ENCODE measurements at regions not wholly inside any gene's neighbourhood (a gene's known extent, or its start where the extent isn't known, plus 50 kb on each side); places are given as distances from the start of the nearest gene placed in this dataset.
A peak's percentile ranks its signal among the peaks of the same experiment; 100 is the strongest.
"Not testable (repeated sequence)": the region's sequence is repeated elsewhere in the genome, so short reads cannot be mapped to it uniquely, and the experiment has no call there.

DNA sequence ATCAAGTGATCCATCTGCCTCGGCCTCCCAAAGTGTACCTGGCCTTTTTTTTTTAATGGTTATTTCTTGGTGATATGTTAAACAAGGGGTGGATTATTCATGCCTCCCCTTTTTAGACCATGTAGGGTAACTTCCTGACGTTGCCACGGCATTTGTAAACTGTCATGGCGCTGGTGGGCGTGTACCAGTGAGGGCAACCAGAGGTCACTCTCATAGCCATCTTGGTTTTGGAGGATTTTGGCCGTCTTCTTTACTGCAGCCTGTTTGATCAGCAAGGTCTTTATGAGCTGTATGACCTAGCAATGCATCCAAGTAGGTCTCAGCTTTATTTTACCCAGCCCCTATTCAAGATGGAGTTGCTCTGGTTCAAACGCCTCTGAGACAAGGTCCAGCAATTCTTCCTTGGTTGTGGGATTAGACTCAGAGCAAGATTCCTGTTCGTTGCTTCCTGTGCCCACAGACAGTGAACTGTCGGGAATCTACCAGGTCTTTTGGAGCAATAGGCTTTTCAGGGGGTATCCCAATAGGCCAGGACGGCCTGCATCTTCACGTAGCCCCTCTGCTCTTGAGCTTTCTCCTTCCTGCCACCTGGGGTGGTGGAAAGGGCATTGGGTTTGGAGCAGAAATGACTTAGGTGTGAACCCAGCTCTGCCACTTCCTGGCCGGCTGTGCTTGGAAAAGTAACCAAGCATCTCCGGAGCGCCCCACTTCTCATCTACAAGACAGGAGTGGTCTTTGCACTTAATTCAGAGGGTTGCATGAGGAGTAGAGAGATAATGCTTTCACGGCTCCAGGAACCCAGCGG lies 52.9 kb upstream of the SEC14L1 start:
- ATAC-seq: no peak
- peaks cover 0 to 58% (median 19%) of the 10 kb centered on the region in 3 donors for H3K4me1 ChIP-seq
- peaks cover 0 to 32% of the 10 kb centered on the region in 2 donors for H3K36me3 ChIP-seq
- no peak for TF ChIP-seq EP300 (IDR thresholded peaks at IDR 0.05)
- TF ChIP-seq, protein P1, sequence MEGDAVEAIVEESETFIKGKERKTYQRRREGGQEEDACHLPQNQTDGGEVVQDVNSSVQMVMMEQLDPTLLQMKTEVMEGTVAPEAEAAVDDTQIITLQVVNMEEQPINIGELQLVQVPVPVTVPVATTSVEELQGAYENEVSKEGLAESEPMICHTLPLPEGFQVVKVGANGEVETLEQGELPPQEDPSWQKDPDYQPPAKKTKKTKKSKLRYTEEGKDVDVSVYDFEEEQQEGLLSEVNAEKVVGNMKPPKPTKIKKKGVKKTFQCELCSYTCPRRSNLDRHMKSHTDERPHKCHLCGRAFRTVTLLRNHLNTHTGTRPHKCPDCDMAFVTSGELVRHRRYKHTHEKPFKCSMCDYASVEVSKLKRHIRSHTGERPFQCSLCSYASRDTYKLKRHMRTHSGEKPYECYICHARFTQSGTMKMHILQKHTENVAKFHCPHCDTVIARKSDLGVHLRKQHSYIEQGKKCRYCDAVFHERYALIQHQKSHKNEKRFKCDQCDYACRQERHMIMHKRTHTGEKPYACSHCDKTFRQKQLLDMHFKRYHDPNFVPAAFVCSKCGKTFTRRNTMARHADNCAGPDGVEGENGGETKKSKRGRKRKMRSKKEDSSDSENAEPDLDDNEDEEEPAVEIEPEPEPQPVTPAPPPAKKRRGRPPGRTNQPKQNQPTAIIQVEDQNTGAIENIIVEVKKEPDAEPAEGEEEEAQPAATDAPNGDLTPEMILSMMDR (IDR thresholded peaks at IDR 0.05): no peak
- TF ChIP-seq POLR2AphosphoS5 (IDR thresholded peaks at IDR 0.05): no peak
- no peak for TF ChIP-seq POLR2A (IDR thresholded peaks at IDR 0.05)
- peaks cover 26% of the 10 kb centered on the region for H3K27me3 ChIP-seq
- H3K4me3 ChIP-seq: peak overlapping the region; percentile 67 to 90
- H3K9me3 ChIP-seq: peaks cover 0 to 3% (median 0%) of the 10 kb centered on the region in 3 donors
- H3K27ac ChIP-seq: peak overlapping the region; percentile 85 to 91 (median 90)
- WGBS, 2 donors (ENCODE audit: low coverage in 1 of 2): 61 to 68% methylated on average over 6 to 9 of the region's 16 CpGs

DNA sequence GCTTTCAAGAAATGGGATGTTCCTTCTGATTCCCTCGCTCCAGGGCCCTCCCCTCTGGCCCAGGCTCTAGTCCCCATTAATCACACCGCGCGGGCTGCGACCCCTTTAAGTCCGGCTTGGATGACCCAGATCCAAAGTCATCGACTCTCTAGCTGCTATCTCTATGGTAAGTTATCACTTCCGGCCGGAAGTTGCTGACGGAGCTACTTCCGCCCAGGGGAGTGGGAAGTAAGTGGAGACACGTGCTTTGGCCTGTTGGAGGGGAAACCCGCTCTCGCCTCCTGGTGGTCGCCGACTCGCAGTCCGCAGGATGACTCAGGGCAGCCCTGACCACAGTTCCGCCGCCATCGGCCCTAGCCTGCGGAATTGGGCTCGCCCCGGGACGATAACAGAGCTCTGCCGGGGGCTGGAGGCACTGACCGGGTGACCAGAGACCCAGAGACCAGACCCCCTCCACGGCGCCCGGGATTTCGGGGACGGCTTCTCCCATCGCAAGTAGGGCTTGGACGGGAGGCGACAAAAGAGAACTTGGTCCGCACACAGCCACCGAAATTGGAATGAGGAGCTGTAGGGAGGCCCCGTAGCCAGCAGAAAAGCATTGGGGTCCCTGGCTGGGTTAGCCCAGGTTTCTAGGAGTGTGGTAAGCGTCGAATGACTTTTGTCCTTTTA lies 52.2 kb upstream of the SEC14L1 start:
- H3K9me3 ChIP-seq: no peaks in the 10 kb centered on the region
- WGBS, 2 donors (ENCODE audit: low coverage in 1 of 2): 0 to 2% methylated on average over 8 to 11 of the region's 40 CpGs
- peak; percentile 95 for ATAC-seq
- H3K4me1 ChIP-seq: peaks cover 0 to 65% (median 19%) of the 10 kb centered on the region in 3 donors
- TF ChIP-seq POLR2A (IDR thresholded peaks at IDR 0.05) (peak; percentile 46 to 61), POLR2AphosphoS5 (IDR thresholded peaks at IDR 0.05) (peak; percentile 90), EP300 (IDR thresholded peaks at IDR 0.05) (no peak)
- TF ChIP-seq, protein P1 (IDR thresholded peaks at IDR 0.05): peak; percentile 20 to 94 (median 82)
- H3K36me3 ChIP-seq: peaks cover 0 to 40% of the 10 kb centered on the region in 2 donors
- H3K27ac ChIP-seq: peak overlapping the region; percentile 85 to 91 (median 90)
- H3K4me3 ChIP-seq: peak overlapping the region; percentile 67 to 90
- peaks cover 19% of the 10 kb centered on the region for H3K27me3 ChIP-seq

DNA sequence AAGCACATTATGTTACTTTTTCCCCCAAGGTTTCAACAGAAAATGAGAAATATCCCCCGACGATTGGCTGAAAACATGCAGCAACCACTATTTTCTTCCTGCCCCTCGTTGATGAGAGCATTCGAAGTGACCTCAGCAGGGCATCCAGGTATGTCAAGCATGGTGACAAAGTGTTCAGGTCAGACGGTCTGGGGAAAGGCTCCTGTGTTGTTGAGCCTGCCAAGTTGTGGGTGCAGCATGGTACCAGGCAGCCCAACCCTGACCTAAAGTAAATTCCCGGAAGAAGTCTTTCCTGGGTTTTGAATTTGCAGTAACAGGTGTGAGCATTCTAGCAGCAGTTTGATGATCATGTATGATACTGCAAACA lies 51.7 kb upstream of the SEC14L1 start:
- TF ChIP-seq POLR2A (IDR thresholded peaks at IDR 0.05): no peak
- TF ChIP-seq EP300 (IDR thresholded peaks at IDR 0.05): no peak
- no peak for TF ChIP-seq POLR2AphosphoS5 (IDR thresholded peaks at IDR 0.05)
- TF ChIP-seq, protein P1 (IDR thresholded peaks at IDR 0.05): no peak
- H3K27ac ChIP-seq: peak overlapping the region; percentile 85 to 91 (median 90)
- H3K4me1 ChIP-seq: peaks cover 0 to 67% (median 19%) of the 10 kb centered on the region in 3 donors
- H3K27me3 ChIP-seq: peaks cover 14% of the 10 kb centered on the region
- peaks cover 0 to 45% of the 10 kb centered on the region in 2 donors for H3K36me3 ChIP-seq
- H3K9me3 ChIP-seq: no peaks in the 10 kb centered on the region
- peak overlapping the region; percentile 67 to 90 for H3K4me3 ChIP-seq
- 0 to 2% methylated on average over 1 to 6 of the region's 6 CpGs for WGBS, 2 donors (ENCODE audit: low coverage in 1 of 2)
- ATAC-seq: no peak

DNA sequence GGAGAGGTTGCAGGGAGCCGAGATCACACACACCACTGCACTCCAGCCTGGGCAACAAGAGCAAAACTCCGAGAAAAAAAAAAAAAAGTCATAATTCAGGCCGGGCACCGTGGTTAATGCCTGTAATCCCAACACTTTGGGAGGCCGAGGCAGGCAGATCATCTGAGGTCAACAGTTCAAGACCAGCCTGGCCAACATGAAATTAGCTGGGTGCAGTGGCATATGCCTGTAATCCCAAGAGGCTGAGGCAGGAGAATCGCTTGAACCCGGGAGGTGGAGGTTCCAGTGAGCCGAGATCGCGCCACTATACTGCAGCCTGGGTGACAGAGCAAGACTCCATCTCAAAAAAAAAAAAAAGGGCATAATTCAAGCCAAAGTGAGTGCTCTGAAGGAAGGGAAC lies 50.8 kb upstream of the SEC14L1 start:
- H3K4me1 ChIP-seq: peaks cover 0 to 67% (median 19%) of the 10 kb centered on the region in 3 donors
- H3K4me3 ChIP-seq: not testable (repeated sequence)

DNA sequence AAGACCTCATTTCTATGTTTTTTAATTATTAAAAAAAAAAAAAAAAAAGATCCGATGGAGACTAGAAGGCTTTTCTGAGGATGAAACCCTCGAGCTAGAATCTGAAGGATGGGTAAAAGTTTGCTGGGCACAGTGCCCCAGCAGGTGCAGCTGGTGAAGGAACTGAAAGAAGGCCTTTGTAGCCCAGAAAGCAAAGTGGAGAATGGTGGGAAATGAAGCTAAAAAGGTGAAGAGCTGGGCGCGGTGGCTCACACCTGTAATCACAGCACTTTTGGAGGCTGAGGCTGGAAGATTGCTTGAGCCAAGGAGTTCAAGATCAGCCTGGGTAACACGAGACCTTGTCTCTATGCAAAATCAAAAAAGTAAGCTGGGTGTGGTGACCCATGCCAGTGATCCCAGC lies 50.3 kb upstream of the SEC14L1 start:
- Histone ChIP-seq H3K27me3 (peaks cover 9% of the 10 kb centered on the region), H3K36me3 (peaks cover 0 to 58% of the 10 kb centered on the region in 2 donors), H3K27ac (no peak overlapping the region)

More for the DNA sequence above, 50.8 kb upstream of the SEC14L1 start:
- WGBS, 2 donors (ENCODE audit: low coverage in 1 of 2): 75 to 87% methylated on average over 7 to 8 of the region's 10 CpGs
- ATAC-seq, H3K9me3 ChIP-seq: not testable (repeated sequence)
- Histone ChIP-seq H3K27ac (peak overlapping the region in 2 of 4 donors; percentile 90 to 91), H3K36me3 (peaks cover 0 to 53% of the 10 kb centered on the region in 2 donors), H3K27me3 (peaks cover 13% of the 10 kb centered on the region)

More for the DNA sequence above, 50.3 kb upstream of the SEC14L1 start:
- Histone ChIP-seq H3K4me3 (no peak overlapping the region), H3K4me1 (peaks cover 0 to 72% (median 19%) of the 10 kb centered on the region in 3 donors), H3K9me3 (no peaks in the 10 kb centered on the region)
- no peak for TF ChIP-seq POLR2A (IDR thresholded peaks at IDR 0.05)
- TF ChIP-seq, protein P1 (IDR thresholded peaks at IDR 0.05): no peak
- TF ChIP-seq EP300 (IDR thresholded peaks at IDR 0.05): no peak
- TF ChIP-seq POLR2AphosphoS5 (IDR thresholded peaks at IDR 0.05): no peak
- no peak for ATAC-seq
- 90 to 91% methylated on average over 3 to 5 of the region's 5 CpGs for WGBS, 2 donors (ENCODE audit: low coverage in 1 of 2)

Measured in gastroesophageal sphincter (tissue), 4 donors.